GM12878 (cell line): ENCODE measurements at regions not wholly inside any gene's neighbourhood (a gene's known extent, or its start where the extent isn't known, plus 50 kb on each side); places are given as distances from the start of the nearest gene placed in this dataset.
"Not testable (repeated sequence)": the region's sequence is repeated elsewhere in the genome, so short reads cannot be mapped to it uniquely, and the experiment has no call there.

ENCODE experiments used
- ATAC-seq: fragments of 200-7000 bp; cut with Tn5 transposase; 3 replicates; pipeline ENCODE4 v1.9.1; 2020; ENCODE audit warnings: mild to moderate bottlenecking, moderate library complexity
- BruUV-seq: library from RNA; stranded (reverse); fragments of 400-500 nt; replicated peaks from 2 replicates; lab custom pipeline; 2021; lab: Mats Ljungman, UMichigan
- CTCF ChIA-PET: fragments of 300-600 bp; sonication (Branson Sonifier 250); formaldehyde crosslinking; extraction: SDS; loops from one replicate; lab custom pipeline; 2021; ENCODE audit warnings: inconsistent platforms; lab: Yijun Ruan, JAX
- POLR2A ChIA-PET: fragments of 350-600 bp; formaldehyde crosslinking; extraction: SDS; loops from one replicate; lab custom pipeline; 2021; ENCODE audit warnings: inconsistent platforms; lab: Charles Lee
- RAD21 ChIA-PET: fragments of 300-600 bp; sonication (Branson Sonifier 250); formaldehyde crosslinking; loops from one replicate; lab custom pipeline; 2023; ENCODE audit warnings: antibody characterized with exemption; ENCODE audit not compliant: unreplicated experiment; lab: Charles Lee
- SMC1A ChIA-PET: fragments of 300-600 bp; sonication (Branson Sonifier 250); formaldehyde crosslinking; loops from one replicate; lab custom pipeline; 2023; ENCODE audit not compliant: unreplicated experiment, uncharacterized antibody; lab: Charles Lee
- DNase-seq: peaks from one replicate; pipeline ENCODE4 v3.0.0-alpha.2; 2011; ENCODE audit warnings: low read depth, low spot score
- FAIRE-seq: peaks from 3 replicates; lab custom pipeline; 2011; peaks lifted over from hg19 to GRCh38; lab: Jason Lieb, UNC
- H2AFZ ChIP-seq: 2 replicates; pipeline ENCODE4 v1.6.0; 2011; ENCODE audit warnings: low read depth, low read length, control low read depth; ENCODE audit not compliant: control insufficient read depth
- H3K27ac ChIP-seq: 2 replicates; pipeline ENCODE4 v1.5.1; 2011; ENCODE audit warnings: control low read depth; ENCODE audit not compliant: control insufficient read depth, insufficient read depth
- H3K27me3 ChIP-seq, 2 experiments: replicated peaks in 1 of 2; 2 replicates each; pipeline versions ENCODE4 v1.6.0 to v1.6.1; 2011; ENCODE audit warnings: low read length in 1 of 2; ENCODE audit not compliant: control insufficient read depth in 2 of 2, insufficient read depth in 2 of 2
- H3K36me3 ChIP-seq, 2 experiments: 2 replicates each; pipeline ENCODE4 v1.5.1; 2011; ENCODE audit warnings: low read length in 1 of 2; ENCODE audit not compliant: control insufficient read depth in 2 of 2, insufficient read depth in 2 of 2
- H3K4me1 ChIP-seq: 2 replicates; pipeline ENCODE4 v1.6.1; 2011; ENCODE audit warnings: mild to moderate bottlenecking, low read length, moderate library complexity, mixed read lengths; ENCODE audit not compliant: control insufficient read depth, insufficient read depth
- H3K4me2 ChIP-seq: 2 replicates; pipeline ENCODE4 v1.6.0; 2011; ENCODE audit warnings: control low read depth; ENCODE audit not compliant: control insufficient read depth, insufficient read depth
- H3K4me3 ChIP-seq: fragments of 200-600 bp; sonication (generic); 2 replicates; pipeline ENCODE4 v1.5.1; 2016
- H3K79me2 ChIP-seq: 2 replicates; pipeline ENCODE4 v1.6.0; 2011; ENCODE audit warnings: low read length; ENCODE audit not compliant: control insufficient read depth, insufficient read depth
- H3K9ac ChIP-seq: 2 replicates; pipeline ENCODE4 v1.8.0; 2011; ENCODE audit warnings: low read length, control low read depth, mixed read lengths; ENCODE audit not compliant: control insufficient read depth, insufficient read depth
- H3K9me3 ChIP-seq: replicated peaks from 3 replicates; pipeline ENCODE4 v1.5.1; 2011; ENCODE audit warnings: mild to moderate bottlenecking, low read length; ENCODE audit not compliant: control insufficient read depth, insufficient read depth
- H4K20me1 ChIP-seq: 2 replicates; pipeline ENCODE4 v1.6.0; 2011; ENCODE audit not compliant: control insufficient read depth, insufficient read depth
- PAX8 ChIP-seq: fragments of 450-650 bp; IDR thresholded peaks from 2 replicates; pipeline ENCODE4 v1.6.1; 2017; ENCODE audit warnings: mild to moderate bottlenecking, moderate library complexity
- WGBS: methylation state at CpG from one replicate; pipeline ENCODE4 v1.1.6; 2016; ENCODE audit warnings: low lambda C conversion rate; ENCODE audit not compliant: insufficient replicate concordance, insufficient coverage; ENCODE audit errors: missing lambda C conversion rate; 5-methylcytosine and 5-hydroxymethylcytosine counted together
- in situ Hi-C: fragments of 300-500 bp; cut with MboI; formaldehyde crosslinking; loops from 9 replicates; pipeline ENCODE4 v1.14.3; 2018; ENCODE audit warnings: mixed read lengths
- intact Hi-C: fragments of 100-400 bp; cut with micrococcal nuclease; formaldehyde crosslinking; loops from one replicate; pipeline ENCODE4 v1.14.2; 2022; ENCODE audit not compliant: unreplicated experiment
- TF ChIP-seq, protein P1 (sequence below): fragments of 450-650 bp; IDR thresholded peaks from 2 replicates; pipeline ENCODE4 v1.6.1; 2017; ENCODE audit warnings: mild to moderate bottlenecking, moderate library complexity

DNA sequence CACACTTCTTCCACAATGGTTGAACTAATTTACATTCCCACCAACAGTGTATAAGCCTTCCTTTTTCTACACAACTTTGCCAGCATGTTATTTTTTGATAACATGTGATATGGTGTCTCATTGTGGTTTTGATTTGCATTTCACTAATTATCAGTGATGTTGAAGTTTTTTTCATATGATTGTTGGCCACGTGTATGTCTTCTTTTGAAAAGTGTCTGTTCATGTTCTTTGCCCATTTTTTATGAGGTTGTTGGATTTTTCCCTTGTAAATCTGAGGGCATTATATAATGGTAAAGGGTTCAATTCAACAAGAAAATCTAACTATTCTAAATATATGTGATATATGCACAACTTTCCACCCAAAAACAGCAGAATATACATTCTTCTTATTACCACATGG, 153.4 kb upstream of the POGK start:
- intact Hi-C loops, H3K27ac ChIP-seq, H3K4me2 ChIP-seq, DNase-seq, BruUV-seq, H3K4me1 ChIP-seq, H3K79me2 ChIP-seq, H3K9me3 ChIP-seq, in situ Hi-C loops, H3K9ac ChIP-seq, CTCF ChIA-PET, POLR2A ChIA-PET, ATAC-seq, H3K36me3 ChIP-seq, SMC1A ChIA-PET, RAD21 ChIA-PET, H4K20me1 ChIP-seq, H2AFZ ChIP-seq, FAIRE-seq, H3K27me3 ChIP-seq, H3K4me3 ChIP-seq: not testable (repeated sequence)
- WGBS = 0% methylated on average over 1 of the region's 1 CpG

- 0% methylated on average over 2 of the region's 3 CpGs for WGBS
- SMC1A ChIA-PET, CTCF ChIA-PET: not testable (repeated sequence)
Measured at GRCh38 chr1:166690596-166690995, 148.7 kb upstream of the POGK start.

DNA sequence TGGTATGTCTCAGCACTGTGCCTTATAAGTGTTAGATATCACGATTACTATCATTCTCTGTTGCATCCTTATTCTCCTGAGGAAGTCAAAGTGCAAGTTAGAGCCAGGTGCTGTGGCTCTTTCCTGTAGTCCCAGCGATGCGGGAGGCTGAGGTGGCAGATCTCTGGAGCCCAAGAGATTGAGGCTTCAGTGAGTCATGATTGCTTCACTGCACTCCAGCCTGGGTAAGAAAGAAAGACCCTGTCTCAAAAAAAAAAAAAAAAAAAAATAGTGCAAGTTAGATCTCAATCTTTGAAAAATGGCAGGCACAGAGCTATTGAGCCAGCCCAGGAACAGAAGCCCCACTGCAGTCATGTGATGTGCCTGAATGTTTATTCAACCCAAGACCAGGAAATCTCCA, 147.8 kb upstream of the POGK start:
- no peak overlapping the region for H3K9ac ChIP-seq
- DNase-seq = no peak
- BruUV-seq = no TSS peak
- no peak overlapping the region for H2AFZ ChIP-seq
- intact Hi-C loops = no loop called here
- ChIA-PET POLR2A (no interaction called here), RAD21 (no interaction called here), CTCF (no interaction called here), SMC1A (no interaction called here)
- 63% methylated on average over 3 of the region's 3 CpGs for WGBS
- H3K27me3 ChIP-seq = no peaks in the 10 kb centered on the region
- no peaks in the 10 kb centered on the region for H4K20me1 ChIP-seq
- TF ChIP-seq, protein P1, sequence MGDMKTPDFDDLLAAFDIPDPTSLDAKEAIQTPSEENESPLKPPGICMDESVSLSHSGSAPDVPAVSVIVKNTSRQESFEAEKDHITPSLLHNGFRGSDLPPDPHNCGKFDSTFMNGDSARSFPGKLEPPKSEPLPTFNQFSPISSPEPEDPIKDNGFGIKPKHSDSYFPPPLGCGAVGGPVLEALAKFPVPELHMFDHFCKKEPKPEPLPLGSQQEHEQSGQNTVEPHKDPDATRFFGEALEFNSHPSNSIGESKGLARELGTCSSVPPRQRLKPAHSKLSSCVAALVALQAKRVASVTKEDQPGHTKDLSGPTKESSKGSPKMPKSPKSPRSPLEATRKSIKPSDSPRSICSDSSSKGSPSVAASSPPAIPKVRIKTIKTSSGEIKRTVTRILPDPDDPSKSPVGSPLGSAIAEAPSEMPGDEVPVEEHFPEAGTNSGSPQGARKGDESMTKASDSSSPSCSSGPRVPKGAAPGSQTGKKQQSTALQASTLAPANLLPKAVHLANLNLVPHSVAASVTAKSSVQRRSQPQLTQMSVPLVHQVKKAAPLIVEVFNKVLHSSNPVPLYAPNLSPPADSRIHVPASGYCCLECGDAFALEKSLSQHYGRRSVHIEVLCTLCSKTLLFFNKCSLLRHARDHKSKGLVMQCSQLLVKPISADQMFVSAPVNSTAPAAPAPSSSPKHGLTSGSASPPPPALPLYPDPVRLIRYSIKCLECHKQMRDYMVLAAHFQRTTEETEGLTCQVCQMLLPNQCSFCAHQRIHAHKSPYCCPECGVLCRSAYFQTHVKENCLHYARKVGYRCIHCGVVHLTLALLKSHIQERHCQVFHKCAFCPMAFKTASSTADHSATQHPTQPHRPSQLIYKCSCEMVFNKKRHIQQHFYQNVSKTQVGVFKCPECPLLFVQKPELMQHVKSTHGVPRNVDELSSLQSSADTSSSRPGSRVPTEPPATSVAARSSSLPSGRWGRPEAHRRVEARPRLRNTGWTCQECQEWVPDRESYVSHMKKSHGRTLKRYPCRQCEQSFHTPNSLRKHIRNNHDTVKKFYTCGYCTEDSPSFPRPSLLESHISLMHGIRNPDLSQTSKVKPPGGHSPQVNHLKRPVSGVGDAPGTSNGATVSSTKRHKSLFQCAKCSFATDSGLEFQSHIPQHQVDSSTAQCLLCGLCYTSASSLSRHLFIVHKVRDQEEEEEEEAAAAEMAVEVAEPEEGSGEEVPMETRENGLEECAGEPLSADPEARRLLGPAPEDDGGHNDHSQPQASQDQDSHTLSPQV = no peak
- TF ChIP-seq PAX8 = no peak
- no peaks in the 10 kb centered on the region for H3K4me1 ChIP-seq
- H3K36me3 ChIP-seq = no peaks in the 10 kb centered on the region
- ATAC-seq = no peak
- H3K27ac ChIP-seq = no peak overlapping the region
- H3K9me3 ChIP-seq = no peaks in the 10 kb centered on the region
- in situ Hi-C loops = no loop called here
- FAIRE-seq = no peak
- H3K79me2 ChIP-seq = no peaks in the 10 kb centered on the region
- no peak overlapping the region for H3K4me3 ChIP-seq
- no peak overlapping the region for H3K4me2 ChIP-seq

More at GRCh38 chr1:166690596-166690995, 148.7 kb upstream of the POGK start:
- POLR2A ChIA-PET, H4K20me1 ChIP-seq, in situ Hi-C loops, H3K79me2 ChIP-seq, H3K4me3 ChIP-seq, H3K27me3 ChIP-seq, H3K4me2 ChIP-seq, DNase-seq, H3K9me3 ChIP-seq, H3K4me1 ChIP-seq, intact Hi-C loops, FAIRE-seq, RAD21 ChIA-PET, H3K9ac ChIP-seq, H3K27ac ChIP-seq, H3K36me3 ChIP-seq, H2AFZ ChIP-seq, ATAC-seq, BruUV-seq: not testable (repeated sequence)
